OCI-LY7 (cell line): ENCODE measurements at regions not wholly inside any gene's neighbourhood (a gene's known extent, or its start where the extent isn't known, plus 50 kb on each side); places are given as distances from the start of the nearest gene placed in this dataset.

Source experiments
- CTCF ChIP-seq: fragments of 200-600 bp; sonication (generic); conservative IDR thresholded peaks from 2 replicates; pipeline ENCODE4 v1.5.1; 2014; ENCODE audit warnings: mild to moderate bottlenecking, antibody characterized with exemption, low read length, moderate library complexity, mixed read lengths
- EZH2phosphoT487 ChIP-seq: fragments of 200-600 bp; sonication (generic); IDR thresholded peaks from 2 replicates; pipeline ENCODE4 v1.6.1; 2018; ENCODE audit warnings: low read depth, borderline replicate concordance, mild to moderate bottlenecking, mixed run types, antibody characterized with exemption, low read length, moderate library complexity, mixed read lengths

DNA sequence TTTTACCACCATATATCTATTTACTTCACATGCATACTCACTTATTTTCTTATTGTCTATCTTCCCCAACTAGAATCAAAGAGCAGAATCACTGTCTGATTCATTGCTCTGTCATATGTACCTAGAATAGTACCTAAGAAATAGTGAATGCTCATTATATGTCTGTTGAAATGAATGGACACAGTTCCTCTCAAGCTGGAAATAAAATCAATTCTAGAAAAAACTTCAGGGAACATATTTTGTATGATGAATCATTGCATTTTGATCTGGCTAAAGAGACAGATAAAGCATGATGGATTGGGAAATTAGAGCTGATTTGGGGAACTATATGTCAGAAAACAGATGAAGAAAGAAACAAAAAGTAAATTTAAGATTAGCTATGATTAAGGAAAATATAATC, 623.3 kb downstream of the C12orf50 start:
- TF ChIP-seq EZH2phosphoT487 (no peak), CTCF (no peak)
